Bronchial epithelial cell (primary cell): ENCODE measurements at regions not wholly inside any gene's neighbourhood (a gene's known extent, or its start where the extent isn't known, plus 50 kb on each side); places are given as distances from the start of the nearest gene placed in this dataset.
A peak's percentile ranks its signal among the peaks of the same experiment; 100 is the strongest.
"Not testable (repeated sequence)": the region's sequence is repeated elsewhere in the genome, so short reads cannot be mapped to it uniquely, and the experiment has no call there.

Source experiments
- DNase-seq: peaks from one replicate; pipeline ENCODE4 v3.0.0-alpha.2; 2010; ENCODE audit warnings: low read depth
- FAIRE-seq: peaks from 2 replicates; lab custom pipeline; 2011; peaks lifted over from hg19 to GRCh38; lab: Jason Lieb, UNC
- H3K27me3 ChIP-seq: 2 replicates; pipeline ENCODE4 v1.5.1; 2011; ENCODE audit warnings: low read length; ENCODE audit not compliant: control insufficient read depth, insufficient read depth
- H3K36me3 ChIP-seq: 2 replicates; pipeline ENCODE4 v1.5.1; 2011; ENCODE audit warnings: low read length; ENCODE audit not compliant: control insufficient read depth, insufficient read depth
- H3K4me3 ChIP-seq: 2 replicates; pipeline ENCODE4 v1.5.1; 2011; ENCODE audit warnings: mild to moderate bottlenecking, low read depth, low read length, control low read depth
- TF ChIP-seq, protein P1 (sequence below): IDR thresholded peaks from 2 replicates; pipeline ENCODE4 v1.5.1; 2011; ENCODE audit warnings: mild to moderate bottlenecking, moderate library complexity, low read length, control low read depth, inconsistent platforms; ENCODE audit not compliant: insufficient read depth, severe bottlenecking

DNA sequence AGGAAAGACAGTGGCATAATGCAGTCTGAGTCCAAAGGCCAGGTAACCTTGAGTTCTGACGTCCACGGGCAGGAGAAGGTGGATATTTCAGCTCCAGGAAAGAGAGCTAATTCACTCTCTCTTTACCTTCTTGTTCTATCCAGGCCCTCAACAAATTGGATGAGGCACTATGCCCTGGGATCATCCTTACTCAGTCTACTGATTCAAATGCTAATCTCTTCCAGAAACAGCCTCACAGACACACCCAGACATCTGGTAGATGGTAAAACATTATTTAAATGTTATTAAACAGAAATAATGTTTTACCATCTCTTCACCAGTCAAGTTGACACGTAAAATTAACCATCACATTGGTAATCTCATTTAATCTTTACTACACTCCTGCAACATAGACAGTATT is 73.0 kb downstream of the RBM11 start:
- FAIRE-seq: no peak
- TF ChIP-seq, protein P1, sequence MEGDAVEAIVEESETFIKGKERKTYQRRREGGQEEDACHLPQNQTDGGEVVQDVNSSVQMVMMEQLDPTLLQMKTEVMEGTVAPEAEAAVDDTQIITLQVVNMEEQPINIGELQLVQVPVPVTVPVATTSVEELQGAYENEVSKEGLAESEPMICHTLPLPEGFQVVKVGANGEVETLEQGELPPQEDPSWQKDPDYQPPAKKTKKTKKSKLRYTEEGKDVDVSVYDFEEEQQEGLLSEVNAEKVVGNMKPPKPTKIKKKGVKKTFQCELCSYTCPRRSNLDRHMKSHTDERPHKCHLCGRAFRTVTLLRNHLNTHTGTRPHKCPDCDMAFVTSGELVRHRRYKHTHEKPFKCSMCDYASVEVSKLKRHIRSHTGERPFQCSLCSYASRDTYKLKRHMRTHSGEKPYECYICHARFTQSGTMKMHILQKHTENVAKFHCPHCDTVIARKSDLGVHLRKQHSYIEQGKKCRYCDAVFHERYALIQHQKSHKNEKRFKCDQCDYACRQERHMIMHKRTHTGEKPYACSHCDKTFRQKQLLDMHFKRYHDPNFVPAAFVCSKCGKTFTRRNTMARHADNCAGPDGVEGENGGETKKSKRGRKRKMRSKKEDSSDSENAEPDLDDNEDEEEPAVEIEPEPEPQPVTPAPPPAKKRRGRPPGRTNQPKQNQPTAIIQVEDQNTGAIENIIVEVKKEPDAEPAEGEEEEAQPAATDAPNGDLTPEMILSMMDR: no peak
- Histone ChIP-seq H3K27me3 (no peaks in the 10 kb centered on the region), H3K36me3 (no peaks in the 10 kb centered on the region), H3K4me3 (no peak overlapping the region)
- no peak for DNase-seq

DNA sequence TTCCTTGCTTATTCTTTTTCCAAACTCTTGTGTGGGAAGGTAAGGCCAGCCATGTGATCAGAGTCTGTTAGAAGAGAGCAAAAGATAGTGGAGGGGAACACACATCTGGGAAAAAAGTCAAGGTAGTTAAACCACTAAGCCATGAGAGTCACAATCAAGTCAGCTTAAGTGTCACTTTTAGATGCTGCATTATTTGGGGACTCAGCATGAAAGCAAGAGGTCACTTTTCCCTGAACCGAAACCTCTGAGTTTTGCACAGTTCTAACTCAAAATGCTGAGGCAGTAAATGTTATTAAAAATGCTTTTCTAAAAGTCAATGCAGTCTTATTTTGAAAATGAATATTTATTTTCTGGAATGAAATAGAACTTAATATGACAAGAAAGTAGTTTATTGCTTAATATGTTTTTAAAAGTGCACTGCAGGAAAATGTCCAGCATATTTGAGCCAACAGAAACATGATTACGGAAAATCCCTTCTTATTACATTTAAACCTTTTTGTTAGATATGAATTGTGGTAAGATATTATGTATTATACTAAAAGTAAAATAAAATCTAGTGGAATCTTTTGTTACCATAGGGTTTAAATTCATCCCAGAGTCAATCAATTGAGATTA is 69.3 kb downstream of the RBM11 start:
- FAIRE-seq (no peak), DNase-seq (no peak)
- TF ChIP-seq, protein P1: no peak
- Histone ChIP-seq H3K27me3 (no peaks in the 10 kb centered on the region), H3K36me3 (no peaks in the 10 kb centered on the region), H3K4me3 (no peak overlapping the region)

DNA sequence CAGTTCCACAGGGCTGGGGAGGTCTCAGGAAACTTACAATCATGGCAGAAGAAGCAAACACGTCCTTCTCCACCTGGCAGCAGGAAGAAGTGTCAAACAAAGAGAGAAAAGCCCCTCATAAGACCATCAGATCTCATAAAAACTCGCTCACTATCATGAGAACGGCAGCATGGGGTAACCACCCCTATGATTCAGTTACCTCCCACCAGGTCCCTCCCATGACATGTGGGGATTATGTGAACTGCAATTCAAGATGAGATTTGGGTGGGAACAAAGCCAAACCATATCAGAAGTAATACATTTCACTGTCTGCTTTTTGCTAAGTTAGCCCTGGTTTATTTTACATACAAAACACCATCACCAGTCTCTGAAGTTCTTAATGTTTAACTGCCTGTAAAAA is 68.5 kb downstream of the RBM11 start:
- no peak for FAIRE-seq

DNA sequence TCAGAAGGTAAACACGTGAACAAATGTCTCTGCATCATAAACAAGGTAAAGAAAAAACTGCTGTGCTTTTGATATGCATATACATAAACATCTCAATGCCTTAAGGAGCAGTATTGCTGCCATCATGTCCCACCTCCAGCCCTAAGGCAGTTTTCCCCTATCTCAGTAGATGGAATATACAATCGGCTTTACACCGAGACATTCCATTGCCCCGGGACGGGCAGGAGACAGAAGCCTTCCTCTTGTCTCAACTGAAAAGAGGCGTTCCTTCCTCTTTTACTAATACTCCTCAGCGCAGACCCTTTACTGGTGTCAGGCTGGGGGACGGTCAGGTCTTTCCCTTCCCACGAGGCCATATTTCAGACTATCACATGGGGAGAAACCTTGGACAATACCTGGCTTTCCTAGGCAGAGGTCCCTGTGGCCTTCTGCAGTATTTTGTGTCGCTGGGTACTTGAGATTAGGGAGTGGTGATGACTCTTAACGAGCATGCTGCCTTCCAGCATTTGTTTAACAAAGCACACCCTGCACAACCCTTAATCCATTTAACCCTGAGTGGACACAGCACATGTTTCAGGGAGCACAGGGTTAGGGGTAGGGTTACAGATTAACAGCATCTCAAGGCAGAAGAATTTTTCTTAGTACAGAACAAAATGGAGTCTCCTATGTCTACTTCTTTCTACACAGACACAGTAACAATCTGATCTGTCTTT is 65.4 kb downstream of the RBM11 start:
- not testable (repeated sequence) for H3K27me3 ChIP-seq, DNase-seq, H3K36me3 ChIP-seq, H3K4me3 ChIP-seq
- FAIRE-seq: peak; percentile 13

More for the DNA sequence above, 68.5 kb downstream of the RBM11 start:
- Histone ChIP-seq H3K27me3 (no peaks in the 10 kb centered on the region), H3K36me3 (no peaks in the 10 kb centered on the region), H3K4me3 (no peak overlapping the region)
- TF ChIP-seq, protein P1: no peak
- DNase-seq: no peak
